SU-DHL-6 (cell line): ENCODE measurements at regions not wholly inside any gene's neighbourhood (a gene's known extent, or its start where the extent isn't known, plus 50 kb on each side); places are given as distances from the start of the nearest gene placed in this dataset.

Source experiments
- H2AFZ ChIP-seq: fragments of 200-600 bp; sonication (generic); 2 replicates; pipeline ENCODE4 v1.6.1; 2014; ENCODE audit warnings: low read depth, mild to moderate bottlenecking, moderate library complexity, mixed read lengths, antibody characterized with exemption, low read length; ENCODE audit not compliant: severe bottlenecking
- H3F3A ChIP-seq: fragments of 200-600 bp; shearing (Covaris generic); 2 replicates; pipeline ENCODE4 v1.6.0; 2016; ENCODE audit warnings: antibody characterized with exemption, mild to moderate bottlenecking; ENCODE audit not compliant: insufficient read depth
- H3K27ac ChIP-seq: fragments of 200-600 bp; sonication (generic); 2 replicates; pipeline ENCODE4 v1.5.1; 2016; ENCODE audit warnings: low read depth, mild to moderate bottlenecking, low read length, moderate library complexity, mixed read lengths
- H3K27me3 ChIP-seq: fragments of 200-600 bp; sonication (generic), shearing (Covaris generic); 2 replicates; pipeline ENCODE4 v1.6.0; 2014; ENCODE audit warnings: mild to moderate bottlenecking, low read length
- H3K36me3 ChIP-seq: fragments of 200-600 bp; sonication (generic); 2 replicates; pipeline ENCODE4 v1.6.1; 2014; ENCODE audit warnings: mild to moderate bottlenecking, low read length, mixed read lengths
- H3K4me2 ChIP-seq: fragments of 300-600, 200-600 bp; shearing (Covaris generic), sonication (generic); 2 replicates; pipeline ENCODE4 v1.6.0; 2014; ENCODE audit warnings: low read length, low read depth, mild to moderate bottlenecking; ENCODE audit not compliant: poor library complexity, severe bottlenecking
- H3K4me3 ChIP-seq: fragments of 200-600 bp; sonication (generic); 2 replicates; pipeline ENCODE4 v1.5.1; 2014; ENCODE audit warnings: antibody characterized with exemption, low read length, mild to moderate bottlenecking, mixed read lengths; ENCODE audit not compliant: insufficient read depth, poor library complexity, severe bottlenecking
- H3K79me2 ChIP-seq: fragments of 200-600 bp; sonication (generic); 2 replicates; pipeline ENCODE4 v1.6.1; 2014; ENCODE audit warnings: mild to moderate bottlenecking, low read length, moderate library complexity; ENCODE audit not compliant: insufficient read depth
- H3K9ac ChIP-seq: fragments of 200-600 bp; sonication (generic); 2 replicates; pipeline ENCODE4 v1.7.0; 2014; ENCODE audit warnings: mild to moderate bottlenecking, low read length
- H3K9me2 ChIP-seq: fragments of 200-600 bp; sonication (generic); replicated peaks from 2 replicates; pipeline ENCODE4 v1.6.1; 2014; ENCODE audit warnings: low read length; ENCODE audit not compliant: insufficient read depth
- H3K9me3 ChIP-seq: fragments of 200-600 bp; sonication (generic); 2 replicates; pipeline ENCODE4 v1.6.1; 2014; ENCODE audit warnings: low read length, mixed read lengths; ENCODE audit not compliant: insufficient read depth
- H4K20me1 ChIP-seq: fragments of 200-600 bp; sonication (generic); 2 replicates; pipeline ENCODE4 v1.6.1; 2014; ENCODE audit warnings: low read depth, mild to moderate bottlenecking, antibody characterized with exemption, low read length, moderate library complexity, mixed read lengths
- CTCF ChIP-seq: fragments of 200-600 bp; sonication (generic); IDR thresholded peaks from one replicate; pipeline ENCODE4 v1.5.1; 2017; ENCODE audit warnings: antibody characterized with exemption, mild to moderate bottlenecking, low read length, moderate library complexity; ENCODE audit not compliant: insufficient read depth, poor library complexity, severe bottlenecking
- EZH2phosphoT487 ChIP-seq: fragments of 200-600 bp; sonication (generic), shearing (Covaris generic); conservative IDR thresholded peaks from 2 replicates; pipeline ENCODE4 v1.6.1; 2018; ENCODE audit warnings: mild to moderate bottlenecking, antibody characterized with exemption, low read length, moderate library complexity, mixed read lengths

GRCh38 chr1:29969576-29969975, 733.3 kb downstream of the PTPRU start:
- H3K4me3 ChIP-seq, result no peak overlapping the region
- no peak overlapping the region for H3K27ac ChIP-seq
- H3K27me3 ChIP-seq, result no peaks in the 10 kb centered on the region
- no peak overlapping the region for H2AFZ ChIP-seq
- TF ChIP-seq EZH2phosphoT487, result no peak
- no peak for TF ChIP-seq CTCF
- H3K79me2 ChIP-seq, result no peaks in the 10 kb centered on the region
- no peaks in the 10 kb centered on the region for H3K36me3 ChIP-seq
- H3K9ac ChIP-seq, result no peak overlapping the region
- no peaks in the 10 kb centered on the region for H3F3A ChIP-seq
- no peaks in the 10 kb centered on the region for H3K9me2 ChIP-seq
- no peak overlapping the region for H3K4me2 ChIP-seq
- H4K20me1 ChIP-seq, result no peaks in the 10 kb centered on the region
- no peaks in the 10 kb centered on the region for H3K9me3 ChIP-seq

- TF ChIP-seq EZH2phosphoT487 (no peak), CTCF (no peak)
- Histone ChIP-seq H3K4me3 (no peak overlapping the region), H3K9me2 (no peaks in the 10 kb centered on the region), H3K9me3 (no peaks in the 10 kb centered on the region), H3K27me3 (no peaks in the 10 kb centered on the region), H3K79me2 (no peaks in the 10 kb centered on the region), H3K4me2 (no peak overlapping the region), H2AFZ (no peak overlapping the region), H3K27ac (no peak overlapping the region), H3F3A (no peaks in the 10 kb centered on the region), H3K9ac (no peak overlapping the region), H4K20me1 (no peaks in the 10 kb centered on the region), H3K36me3 (no peaks in the 10 kb centered on the region)
Measured at GRCh38 chr1:29967261-29967660, 730.9 kb downstream of the PTPRU start.

GRCh38 chr1:29966526-29967045, 730.3 kb downstream of the PTPRU start:
- no peaks in the 10 kb centered on the region for H3K9me3 ChIP-seq
- no peaks in the 10 kb centered on the region for H3K36me3 ChIP-seq
- no peaks in the 10 kb centered on the region for H3K79me2 ChIP-seq
- H3K27me3 ChIP-seq, result no peaks in the 10 kb centered on the region
- TF ChIP-seq CTCF, result no peak
- no peaks in the 10 kb centered on the region for H3F3A ChIP-seq
- no peak overlapping the region for H2AFZ ChIP-seq
- H3K27ac ChIP-seq, result no peak overlapping the region
- no peak overlapping the region for H3K4me3 ChIP-seq
- H3K4me2 ChIP-seq, result no peak overlapping the region
- H4K20me1 ChIP-seq, result no peaks in the 10 kb centered on the region
- H3K9me2 ChIP-seq, result no peaks in the 10 kb centered on the region
- no peak overlapping the region for H3K9ac ChIP-seq
